Endothelial cell of umbilical vein (primary cell): ENCODE measurements at regions not wholly inside any gene's neighbourhood (a gene's known extent, or its start where the extent isn't known, plus 50 kb on each side); places are given as distances from the start of the nearest gene placed in this dataset.

Experiments
- BruUV-seq: library from RNA; stranded (reverse); fragments of 400-500 nt; replicated peaks from 2 replicates; lab custom pipeline; 2021; lab: Mats Ljungman, UMichigan
- CTCF ChIA-PET: fragments of 300-600, 350-600 bp; sonication (Branson Sonifier 250); formaldehyde crosslinking; loops from one replicate; lab custom pipeline; 2021; ENCODE audit warnings: antibody characterized with exemption, inconsistent platforms; lab: Charles Lee
- POLR2A ChIA-PET: fragments of 300-600, 350-600 bp; sonication (Branson Sonifier 250); formaldehyde crosslinking; loops from one replicate; lab custom pipeline; 2021; ENCODE audit warnings: antibody characterized with exemption, inconsistent platforms; lab: Charles Lee
- DNase-seq: peaks from one replicate; pipeline ENCODE4 v3.0.0-alpha.2; 2011; ENCODE audit warnings: low read depth, low spot score
- FAIRE-seq: peaks from 2 replicates; lab custom pipeline; 2011; peaks lifted over from hg19 to GRCh38; lab: Jason Lieb, UNC
- H2AFZ ChIP-seq: 2 replicates; pipeline ENCODE4 v1.6.0; 2012; ENCODE audit warnings: low read depth, low read length, control low read depth, inconsistent platforms
- H3K27ac ChIP-seq: 2 replicates; pipeline ENCODE4 v1.5.1; 2011; ENCODE audit warnings: low read depth, mild to moderate bottlenecking, control low read depth, low read length, moderate library complexity; ENCODE audit not compliant: insufficient read depth
- H3K27me3 ChIP-seq, 2 experiments: 2 replicates each; pipeline versions ENCODE4 v1.6.0 to v1.6.1; 2011; ENCODE audit warnings: low read length in 2 of 2, mixed read lengths in 1 of 2; ENCODE audit not compliant: control insufficient read depth in 2 of 2, insufficient read depth in 2 of 2
- H3K36me3 ChIP-seq, 2 experiments: 2 replicates in 1 of 2; 3 replicates in 1 of 2; pipeline ENCODE4 v1.5.1; 2011; ENCODE audit warnings: low read length in 2 of 2, mild to moderate bottlenecking in 1 of 2, moderate library complexity in 1 of 2; ENCODE audit not compliant: control insufficient read depth in 2 of 2, insufficient read depth in 2 of 2; ENCODE audit errors: extremely low read depth in 1 of 2
- H3K4me1 ChIP-seq: 3 replicates; pipeline ENCODE4 v1.5.1; 2011; ENCODE audit warnings: mild to moderate bottlenecking, low read length; ENCODE audit not compliant: control insufficient read depth, insufficient read depth; ENCODE audit errors: extremely low read depth
- H3K4me2 ChIP-seq: 2 replicates; pipeline ENCODE4 v1.6.1; 2011; ENCODE audit warnings: low read length, control low read depth, mixed read lengths; ENCODE audit not compliant: insufficient read depth
- H3K4me3 ChIP-seq, 3 experiments: fragments of 200-600 bp in 1 of 3; sonication (generic), shearing (Covaris generic) in 1 of 3; replicated peaks in 1 of 3; 2 replicates each; pipeline ENCODE4 v1.5.1; 2011 to 2016; ENCODE audit warnings: control low read depth in 3 of 3, low read length in 3 of 3, mild to moderate bottlenecking in 2 of 3, inconsistent platforms in 1 of 3, low read depth in 1 of 3, moderate library complexity in 1 of 3; ENCODE audit not compliant: insufficient read depth in 1 of 3
- H3K79me2 ChIP-seq: 2 replicates; pipeline ENCODE4 v1.6.0; 2012; ENCODE audit warnings: low read length, inconsistent platforms; ENCODE audit not compliant: control insufficient read depth, insufficient read depth
- H3K9ac ChIP-seq: replicated peaks from 2 replicates; pipeline ENCODE3; 2011; ENCODE audit warnings: low read length, control low read depth; ENCODE audit not compliant: insufficient read depth; ENCODE audit errors: extremely low read depth
- H3K9me1 ChIP-seq: replicated peaks from 3 replicates; pipeline ENCODE4 v1.6.0; 2011; ENCODE audit warnings: mild to moderate bottlenecking, low read length; ENCODE audit not compliant: control insufficient read depth, insufficient read depth; ENCODE audit errors: extremely low read depth
- H3K9me3 ChIP-seq: replicated peaks from 2 replicates; pipeline ENCODE4 v1.5.1; 2012; ENCODE audit warnings: low read length, inconsistent platforms; ENCODE audit not compliant: control insufficient read depth, insufficient read depth
- H4K20me1 ChIP-seq: replicated peaks from 2 replicates; pipeline ENCODE3; 2011; ENCODE audit warnings: mild to moderate bottlenecking, low read length; ENCODE audit not compliant: control insufficient read depth, insufficient read depth; ENCODE audit errors: extremely low read depth
- EZH2 ChIP-seq: IDR thresholded peaks from 2 replicates; pipeline ENCODE4 v1.6.1; 2012; ENCODE audit warnings: borderline replicate concordance, low read depth, mild to moderate bottlenecking, moderate library complexity, low read length, inconsistent platforms; ENCODE audit not compliant: severe bottlenecking
- FOS ChIP-seq: IDR thresholded peaks from 2 replicates; pipeline ENCODE4 v1.6.1; 2011; ENCODE audit warnings: mild to moderate bottlenecking, low read length, moderate library complexity, borderline replicate concordance; ENCODE audit not compliant: insufficient read depth
- GATA2 ChIP-seq: IDR thresholded peaks from 2 replicates; pipeline ENCODE4 v1.7.0; 2011; ENCODE audit warnings: low read depth, mild to moderate bottlenecking, moderate library complexity, mixed read lengths, low read length; ENCODE audit not compliant: insufficient read length, insufficient read depth
- JUN ChIP-seq: IDR thresholded peaks from 2 replicates; pipeline ENCODE4 v1.6.1; 2011; ENCODE audit warnings: borderline replicate concordance, low read depth; ENCODE audit not compliant: insufficient read length, insufficient read depth
- MYC ChIP-seq: IDR thresholded peaks from one replicate; pipeline ENCODE4 v1.6.1; 2011; ENCODE audit warnings: mild to moderate bottlenecking, low read depth, low read length
- POLR2A ChIP-seq: IDR thresholded peaks from 2 replicates; pipeline ENCODE4 v1.6.1; 2012; ENCODE audit warnings: low read depth, mild to moderate bottlenecking, control low read depth, low read length
- POLR2AphosphoS5 ChIP-seq: IDR thresholded peaks from 2 replicates; pipeline ENCODE4 v1.6.1; 2012; ENCODE audit warnings: low read depth, mild to moderate bottlenecking, control low read depth, low read length, moderate library complexity; ENCODE audit not compliant: insufficient read depth
- dilution Hi-C: fragments of 300-500 bp; cut with MboI; formaldehyde crosslinking; loops from one replicate; pipeline ENCODE4 v1.15.0; 2019; ENCODE audit warnings: low sequenced_read_pairs; ENCODE audit not compliant: extremely low pct_ligation_motif_present
- intact Hi-C: fragments of 100-400 bp; cut with micrococcal nuclease; formaldehyde crosslinking; loops from one replicate; pipeline ENCODE4 v1.10.0; 2022
- TF ChIP-seq, protein P1 (sequence below): IDR thresholded peaks from 2 replicates; pipeline ENCODE4 v1.6.1; 2011; ENCODE audit not compliant: insufficient read depth, insufficient read length
- TF ChIP-seq, protein P2 (sequence below), 2 donors: IDR thresholded peaks; 1 replicate in 1 of 2; 2 replicates in 1 of 2; pipeline ENCODE4 v1.5.1; 2011; ENCODE audit warnings: low read length in 2 of 2, mild to moderate bottlenecking in 2 of 2, moderate library complexity in 2 of 2, control low read depth in 1 of 2, inconsistent platforms in 1 of 2, low read depth in 1 of 2; ENCODE audit not compliant: insufficient read depth in 1 of 2; ENCODE audit errors: extremely low read depth in 1 of 2

DNA sequence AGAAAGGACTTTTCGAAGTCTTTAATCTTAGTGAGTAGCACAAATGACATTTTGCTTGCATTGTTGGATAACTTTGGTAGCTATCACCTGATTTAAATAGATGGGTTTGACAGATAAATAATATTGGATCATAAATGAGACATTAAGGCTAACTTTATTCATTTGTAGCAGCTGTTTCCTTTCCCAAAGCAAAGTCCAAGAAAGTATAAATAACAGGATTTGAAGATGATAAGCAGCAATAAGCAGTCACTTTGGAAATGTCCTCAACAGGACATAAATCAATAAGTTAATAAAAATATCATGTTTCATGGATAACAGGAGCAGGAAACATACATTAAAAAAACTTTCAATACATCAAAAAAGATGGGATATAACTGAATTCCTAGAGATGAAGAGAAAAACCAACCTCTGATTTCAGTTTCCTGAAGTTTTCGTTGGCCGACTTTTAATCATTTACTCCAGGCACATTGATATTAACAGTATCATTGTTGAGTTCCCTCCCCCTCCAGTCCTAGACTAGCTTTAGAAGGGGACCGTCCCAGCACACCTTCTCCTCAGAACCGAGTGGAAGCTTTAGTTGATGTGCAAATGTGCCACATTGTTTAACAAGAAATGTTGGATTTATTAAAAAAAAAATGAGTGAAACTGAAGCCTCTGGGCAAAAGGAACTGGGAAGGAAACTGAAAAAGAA lies 169.9 kb upstream of the AGA start:
- Histone ChIP-seq H3K9ac (no peak overlapping the region), H4K20me1 (no peaks in the 10 kb centered on the region), H3K9me3 (no peaks in the 10 kb centered on the region), H3K27ac (no peak overlapping the region), H3K9me1 (no peaks in the 10 kb centered on the region), H3K79me2 (no peaks in the 10 kb centered on the region), H2AFZ (no peak overlapping the region), H3K27me3 (no peaks in the 10 kb centered on the region), H3K36me3 (no peaks in the 10 kb centered on the region), H3K4me2 (no peak overlapping the region), H3K4me3 (no peak overlapping the region), H3K4me1 (no peaks in the 10 kb centered on the region)
- TF ChIP-seq, protein P1, sequence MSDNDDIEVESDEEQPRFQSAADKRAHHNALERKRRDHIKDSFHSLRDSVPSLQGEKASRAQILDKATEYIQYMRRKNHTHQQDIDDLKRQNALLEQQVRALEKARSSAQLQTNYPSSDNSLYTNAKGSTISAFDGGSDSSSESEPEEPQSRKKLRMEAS: no peak
- TF ChIP-seq MYC: no peak
- TF ChIP-seq, protein P2, sequence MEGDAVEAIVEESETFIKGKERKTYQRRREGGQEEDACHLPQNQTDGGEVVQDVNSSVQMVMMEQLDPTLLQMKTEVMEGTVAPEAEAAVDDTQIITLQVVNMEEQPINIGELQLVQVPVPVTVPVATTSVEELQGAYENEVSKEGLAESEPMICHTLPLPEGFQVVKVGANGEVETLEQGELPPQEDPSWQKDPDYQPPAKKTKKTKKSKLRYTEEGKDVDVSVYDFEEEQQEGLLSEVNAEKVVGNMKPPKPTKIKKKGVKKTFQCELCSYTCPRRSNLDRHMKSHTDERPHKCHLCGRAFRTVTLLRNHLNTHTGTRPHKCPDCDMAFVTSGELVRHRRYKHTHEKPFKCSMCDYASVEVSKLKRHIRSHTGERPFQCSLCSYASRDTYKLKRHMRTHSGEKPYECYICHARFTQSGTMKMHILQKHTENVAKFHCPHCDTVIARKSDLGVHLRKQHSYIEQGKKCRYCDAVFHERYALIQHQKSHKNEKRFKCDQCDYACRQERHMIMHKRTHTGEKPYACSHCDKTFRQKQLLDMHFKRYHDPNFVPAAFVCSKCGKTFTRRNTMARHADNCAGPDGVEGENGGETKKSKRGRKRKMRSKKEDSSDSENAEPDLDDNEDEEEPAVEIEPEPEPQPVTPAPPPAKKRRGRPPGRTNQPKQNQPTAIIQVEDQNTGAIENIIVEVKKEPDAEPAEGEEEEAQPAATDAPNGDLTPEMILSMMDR (IDR thresholded peaks at IDR 0.05; ENCODE audit: extremely low read depth in 1 of 2, insufficient read depth in 1 of 2, low read depth in 1 of 2, low read length in 2 of 2): no peak
- no peak for TF ChIP-seq POLR2A
- TF ChIP-seq POLR2AphosphoS5: no peak
- no peak for TF ChIP-seq FOS
- TF ChIP-seq JUN: no peak
- no peak for TF ChIP-seq GATA2
- no peak for TF ChIP-seq EZH2
- ChIA-PET CTCF (no interaction called here), POLR2A (no interaction called here)
- intact Hi-C loops: no loop called here
- no peak for DNase-seq
- FAIRE-seq: no peak
- dilution Hi-C loops: no loop called here
- no TSS peak for BruUV-seq
